Suprapubic skin (tissue), 4 donors: ENCODE measurements at regions not wholly inside any gene's neighbourhood (a gene's known extent, or its start where the extent isn't known, plus 50 kb on each side); places are given as distances from the start of the nearest gene placed in this dataset.

Experiments
- DNase-seq, 2 donors: peaks; one replicate each; pipeline ENCODE4 v3.0.0-alpha.2; 2019; ENCODE audit warnings: low spot score in 2 of 2
- H3K27ac ChIP-seq: fragments of 200-600 bp; sonication (generic); one replicate; pipeline ENCODE4 v1.5.1; 2019
- H3K27me3 ChIP-seq: fragments of 200-600 bp; sonication (generic); one replicate; pipeline ENCODE4 v1.5.1; 2019
- H3K36me3 ChIP-seq: fragments of 200-600 bp; sonication (generic); one replicate; pipeline ENCODE4 v1.5.1; 2019
- H3K4me1 ChIP-seq: fragments of 200-600 bp; sonication (generic); one replicate; pipeline ENCODE4 v1.5.1; 2019
- H3K4me3 ChIP-seq: fragments of 200-600 bp; sonication (generic); one replicate; pipeline ENCODE4 v1.5.1; 2019; ENCODE audit warnings: mild to moderate bottlenecking
- H3K9me3 ChIP-seq: fragments of 200-600 bp; sonication (generic); one replicate; pipeline ENCODE4 v1.5.1; 2019
- CTCF ChIP-seq, 2 donors: fragments of 200-600 bp in 1 of 2; fragments of 450-650 bp in 1 of 2; sonication (generic) in 1 of 2; IDR thresholded peaks; one replicate each; pipeline ENCODE4 v1.5.1; 2016 to 2019; ENCODE audit warnings: antibody characterized with exemption in 2 of 2, mild to moderate bottlenecking in 1 of 2, moderate library complexity in 1 of 2
- EP300 ChIP-seq: sonication (generic); formaldehyde crosslinking; IDR thresholded peaks from one replicate; pipeline ENCODE4 v1.6.1; 2017; ENCODE audit warnings: antibody characterized with exemption
- POLR2A ChIP-seq, 2 donors: fragments of 450-650 bp; IDR thresholded peaks; one replicate each; pipeline ENCODE4 v1.6.1; 2017; ENCODE audit warnings: antibody characterized with exemption in 2 of 2, mild to moderate bottlenecking in 2 of 2, moderate library complexity in 2 of 2
- POLR2AphosphoS5 ChIP-seq, 3 donors: sonication (generic); formaldehyde crosslinking; IDR thresholded peaks; one replicate each; pipeline ENCODE4 v1.6.1; 2017; ENCODE audit warnings: antibody characterized with exemption in 3 of 3
- WGBS: methylation state at CpG from one replicate; pipeline ENCODE4 v1.1.5; 2018; 5-methylcytosine and 5-hydroxymethylcytosine counted together

- no peak for TF ChIP-seq POLR2AphosphoS5 (IDR thresholded peaks at IDR 0.05)
- TF ChIP-seq POLR2A (IDR thresholded peaks at IDR 0.05): no peak
- TF ChIP-seq EP300: no peak
- TF ChIP-seq CTCF (IDR thresholded peaks at IDR 0.05): no peak
- Histone ChIP-seq H3K9me3 (no peaks in the 10 kb centered on the region), H3K4me1 (no peaks in the 10 kb centered on the region), H3K27me3 (peaks cover 43% of the 10 kb centered on the region), H3K36me3 (no peaks in the 10 kb centered on the region), H3K27ac (no peak overlapping the region), H3K4me3 (no peak overlapping the region)
- WGBS: 85% methylated on average over 10 of the region's 10 CpGs
- DNase-seq: no peak
Observed at GRCh38 chr16:86638642-86639041, 60.3 kb downstream of the FOXL1 start.

- no peaks in the 10 kb centered on the region for H3K9me3 ChIP-seq
- WGBS: 93% methylated on average over 12 of the region's 12 CpGs
- H3K36me3 ChIP-seq: no peaks in the 10 kb centered on the region
- TF ChIP-seq POLR2AphosphoS5 (IDR thresholded peaks at IDR 0.05): no peak
- TF ChIP-seq EP300: no peak
- TF ChIP-seq POLR2A (IDR thresholded peaks at IDR 0.05): no peak
- H3K4me1 ChIP-seq: no peaks in the 10 kb centered on the region
- peaks cover 41% of the 10 kb centered on the region for H3K27me3 ChIP-seq
- H3K27ac ChIP-seq: no peak overlapping the region
- no peak for DNase-seq
- no peak overlapping the region for H3K4me3 ChIP-seq
Observed at GRCh38 chr16:86639354-86639753, 61.0 kb downstream of the FOXL1 start.

GRCh38 chr16:86640265-86640843, 62.0 kb downstream of the FOXL1 start:
- no peak for TF ChIP-seq CTCF (IDR thresholded peaks at IDR 0.05)
- no peak for TF ChIP-seq EP300
- no peak for TF ChIP-seq POLR2A (IDR thresholded peaks at IDR 0.05)
- TF ChIP-seq POLR2AphosphoS5 (IDR thresholded peaks at IDR 0.05): no peak
- no peak for DNase-seq
- Histone ChIP-seq H3K27me3 (peaks cover 42% of the 10 kb centered on the region), H3K27ac (no peak overlapping the region), H3K36me3 (no peaks in the 10 kb centered on the region), H3K4me3 (no peak overlapping the region), H3K9me3 (no peaks in the 10 kb centered on the region), H3K4me1 (no peaks in the 10 kb centered on the region)
- 91% methylated on average over 4 of the region's 13 CpGs for WGBS

- 90% methylated on average over 1 of the region's 1 CpG for WGBS
- Histone ChIP-seq H3K27ac (no peak overlapping the region), H3K27me3 (peaks cover 35% of the 10 kb centered on the region), H3K4me1 (no peaks in the 10 kb centered on the region), H3K4me3 (no peak overlapping the region), H3K9me3 (no peaks in the 10 kb centered on the region), H3K36me3 (no peaks in the 10 kb centered on the region)
- TF ChIP-seq POLR2A (IDR thresholded peaks at IDR 0.05) (no peak), EP300 (no peak), CTCF (IDR thresholded peaks at IDR 0.05) (no peak), POLR2AphosphoS5 (IDR thresholded peaks at IDR 0.05) (no peak)
- no peak for DNase-seq
Observed at GRCh38 chr16:86642087-86642486, 63.7 kb downstream of the FOXL1 start.

- Histone ChIP-seq H3K9me3 (peaks cover 3% of the 10 kb centered on the region), H3K36me3 (no peaks in the 10 kb centered on the region), H3K4me1 (no peaks in the 10 kb centered on the region), H3K27me3 (peaks cover 31% of the 10 kb centered on the region), H3K4me3 (no peak overlapping the region), H3K27ac (no peak overlapping the region)
- no peak for TF ChIP-seq EP300
- no peak for TF ChIP-seq POLR2AphosphoS5 (IDR thresholded peaks at IDR 0.05)
- TF ChIP-seq POLR2A (IDR thresholded peaks at IDR 0.05): no peak
- no peak for TF ChIP-seq CTCF (IDR thresholded peaks at IDR 0.05)
- DNase-seq: no peak
- 63% methylated on average over 6 of the region's 6 CpGs for WGBS
Observed at GRCh38 chr16:86643671-86644070, 65.3 kb downstream of the FOXL1 start.

GRCh38 chr16:86647561-86647960, 69.2 kb downstream of the FOXL1 start:
- H3K4me1 ChIP-seq: no peaks in the 10 kb centered on the region
- no peak for TF ChIP-seq POLR2AphosphoS5 (IDR thresholded peaks at IDR 0.05)
- no peak for TF ChIP-seq CTCF (IDR thresholded peaks at IDR 0.05)
- TF ChIP-seq POLR2A (IDR thresholded peaks at IDR 0.05): no peak
- TF ChIP-seq EP300: no peak
- WGBS: 85% methylated on average over 2 of the region's 2 CpGs
- no peak overlapping the region for H3K4me3 ChIP-seq
- DNase-seq: peak in 1 of 2 donors; percentile 4
- no peaks in the 10 kb centered on the region for H3K36me3 ChIP-seq
- H3K27ac ChIP-seq: no peak overlapping the region
- H3K9me3 ChIP-seq: peaks cover 3% of the 10 kb centered on the region
- H3K27me3 ChIP-seq: peaks cover 20% of the 10 kb centered on the region
